IPS-NIHi7 (cell line): ENCODE measurements at regions not wholly inside any gene's neighbourhood (a gene's known extent, or its start where the extent isn't known, plus 50 kb on each side); places are given as distances from the start of the nearest gene placed in this dataset.
"Not testable (repeated sequence)": the region's sequence is repeated elsewhere in the genome, so short reads cannot be mapped to it uniquely, and the experiment has no call there.

Source experiments
- DNase-seq: peaks from one replicate; pipeline ENCODE4 v3.0.0; 2012; ENCODE audit warnings: mixed read lengths; ENCODE audit errors: extremely low spot score

GRCh38 chr1:200284236-200284635 is 125.6 kb downstream of the ZNF281 start:
- DNase-seq, result not testable (repeated sequence)

GRCh38 chr1:200282497-200283122 is 127.2 kb downstream of the ZNF281 start:
- DNase-seq, result no peak

- no peak for DNase-seq
These were observed 128.5 kb downstream of the ZNF281 start for GRCh38 chr1:200281201-200281835.

- DNase-seq, result peak; percentile 78
These were observed 129.9 kb downstream of the ZNF281 start for GRCh38 chr1:200279810-200280411.

- no peak for DNase-seq
These were observed 133.9 kb downstream of the ZNF281 start for GRCh38 chr1:200275816-200276453.

- no peak for DNase-seq
These were observed 134.4 kb downstream of the ZNF281 start for GRCh38 chr1:200275415-200275814.

- no peak for DNase-seq
These were observed 135.7 kb downstream of the ZNF281 start for GRCh38 chr1:200274116-200274515.

GRCh38 chr1:200272481-200273068 is 137.3 kb downstream of the ZNF281 start:
- no peak for DNase-seq

GRCh38 chr1:200269256-200269655 is 140.6 kb downstream of the ZNF281 start:
- no peak for DNase-seq

- DNase-seq, result no peak
These were observed 141.9 kb downstream of the ZNF281 start for GRCh38 chr1:200267937-200268336.

- no peak for DNase-seq
These were observed 142.4 kb downstream of the ZNF281 start for GRCh38 chr1:200267458-200267857.

- DNase-seq, result no peak
These were observed 143.0 kb downstream of the ZNF281 start for GRCh38 chr1:200266871-200267270.

- no peak for DNase-seq
These were observed 144.0 kb downstream of the ZNF281 start for GRCh38 chr1:200265881-200266280.

GRCh38 chr1:200265104-200265503 is 144.7 kb downstream of the ZNF281 start:
- no peak for DNase-seq

GRCh38 chr1:200263203-200263602 is 146.6 kb downstream of the ZNF281 start:
- no peak for DNase-seq

GRCh38 chr1:200262326-200262965 is 147.4 kb downstream of the ZNF281 start:
- DNase-seq, result peak; percentile 38

GRCh38 chr1:200260597-200261335 is 149.1 kb downstream of the ZNF281 start:
- no peak for DNase-seq

- DNase-seq, result peak; percentile 44
These were observed 151.1 kb downstream of the ZNF281 start for GRCh38 chr1:200258447-200259375.

- no peak for DNase-seq
These were observed 152.6 kb downstream of the ZNF281 start for GRCh38 chr1:200257235-200257634.

- DNase-seq, result not testable (repeated sequence)
These were observed 155.2 kb downstream of the ZNF281 start for GRCh38 chr1:200254602-200255001.
